ENCODE measurements at regions not wholly inside any gene's neighbourhood (a gene's known extent, or its start where the extent isn't known, plus 50 kb on each side); places are given as distances from the start of the nearest gene placed in this dataset.

DNA sequence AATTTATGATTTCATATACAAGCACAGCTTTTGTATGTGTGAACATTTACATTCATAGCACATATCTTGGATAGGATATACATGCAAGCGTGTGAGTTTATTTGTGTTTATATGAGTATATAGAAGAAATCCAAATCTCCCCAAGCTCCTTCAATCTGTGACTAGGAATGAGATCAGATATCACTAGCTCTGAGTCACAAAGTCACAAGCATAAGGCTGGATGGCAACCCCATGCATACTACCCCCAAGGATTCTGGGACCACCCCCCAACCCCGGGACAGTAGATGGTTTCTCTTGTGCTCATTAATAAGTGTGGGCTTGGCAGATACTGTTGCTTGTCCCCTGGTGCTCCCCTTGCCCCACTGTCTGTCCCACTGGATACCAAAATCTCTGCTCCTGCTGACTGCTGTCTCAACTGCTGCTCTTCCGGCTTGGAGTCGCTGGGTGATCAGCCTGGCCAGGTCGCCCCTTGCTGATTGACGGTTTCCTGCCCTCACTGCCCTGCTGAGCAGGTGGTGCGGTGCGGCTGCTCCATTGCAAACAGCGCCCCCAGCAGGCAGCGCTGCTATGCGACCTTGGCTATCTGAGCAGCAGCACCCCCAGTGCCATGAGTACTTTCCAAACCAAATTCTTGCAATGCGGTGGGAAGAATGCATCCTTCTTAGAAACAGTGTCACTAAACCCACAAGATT is 279.4 kb downstream of the CD83 start (continued):
- TF ChIP-seq, protein P1, sequence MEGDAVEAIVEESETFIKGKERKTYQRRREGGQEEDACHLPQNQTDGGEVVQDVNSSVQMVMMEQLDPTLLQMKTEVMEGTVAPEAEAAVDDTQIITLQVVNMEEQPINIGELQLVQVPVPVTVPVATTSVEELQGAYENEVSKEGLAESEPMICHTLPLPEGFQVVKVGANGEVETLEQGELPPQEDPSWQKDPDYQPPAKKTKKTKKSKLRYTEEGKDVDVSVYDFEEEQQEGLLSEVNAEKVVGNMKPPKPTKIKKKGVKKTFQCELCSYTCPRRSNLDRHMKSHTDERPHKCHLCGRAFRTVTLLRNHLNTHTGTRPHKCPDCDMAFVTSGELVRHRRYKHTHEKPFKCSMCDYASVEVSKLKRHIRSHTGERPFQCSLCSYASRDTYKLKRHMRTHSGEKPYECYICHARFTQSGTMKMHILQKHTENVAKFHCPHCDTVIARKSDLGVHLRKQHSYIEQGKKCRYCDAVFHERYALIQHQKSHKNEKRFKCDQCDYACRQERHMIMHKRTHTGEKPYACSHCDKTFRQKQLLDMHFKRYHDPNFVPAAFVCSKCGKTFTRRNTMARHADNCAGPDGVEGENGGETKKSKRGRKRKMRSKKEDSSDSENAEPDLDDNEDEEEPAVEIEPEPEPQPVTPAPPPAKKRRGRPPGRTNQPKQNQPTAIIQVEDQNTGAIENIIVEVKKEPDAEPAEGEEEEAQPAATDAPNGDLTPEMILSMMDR (IDR thresholded peaks at IDR 0.05) = peak; percentile 9; the same call in 1 of the 2 replicates

DNA sequence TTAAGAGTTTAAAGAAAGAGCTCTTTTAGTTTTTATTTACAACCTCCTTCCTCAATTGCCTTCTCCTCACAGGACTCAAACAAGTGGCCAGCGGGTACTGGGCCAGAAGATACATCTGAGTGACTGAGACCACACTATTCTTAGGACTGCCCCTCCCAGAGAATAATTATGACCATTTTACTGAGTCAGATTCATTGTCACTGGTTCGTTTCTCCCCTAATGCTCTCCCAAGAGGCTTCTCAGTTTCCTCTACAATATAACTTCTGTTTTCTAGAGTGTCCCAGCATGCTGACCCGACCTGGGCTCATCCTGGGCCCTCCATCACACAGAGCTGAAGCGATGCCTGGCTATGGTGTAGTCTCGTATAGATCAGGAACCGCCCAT is 279.9 kb downstream of the CD83 start:
- no peaks in the 10 kb centered on the region for H3K4me1 ChIP-seq (ENCODE audit: control insufficient read depth in 1 of 2, insufficient read depth in 2 of 2, low read depth in 1 of 2, low read length in 1 of 2)
- no peaks in the 10 kb centered on the region for H3K9me3 ChIP-seq
- POLR2A ChIA-PET = no interaction called here
- H3K79me2 ChIP-seq (ENCODE audit: insufficient read depth) = no peaks in the 10 kb centered on the region
- no peak overlapping the region for H3K4me3 ChIP-seq (ENCODE audit: low read depth in 2 of 2, low read length in 1 of 2)
- no peaks in the 10 kb centered on the region for H3K9me2 ChIP-seq
- no peaks in the 10 kb centered on the region for H4K20me1 ChIP-seq (ENCODE audit: insufficient read depth)
- no peak overlapping the region for H3K9ac ChIP-seq
- no peak overlapping the region for H3K27ac ChIP-seq (ENCODE audit: low read depth in 2 of 2, low read length in 1 of 2)
- H3K36me3 ChIP-seq (replicated peaks in 1 of 2; ENCODE audit: control insufficient read depth in 1 of 2, insufficient read depth in 2 of 2, low read length in 1 of 2) = no peaks in the 10 kb centered on the region
- no peak for DNase-seq
- no peak overlapping the region for H3K4me2 ChIP-seq
- CTCF ChIA-PET = interaction anchor here (1.4 kb wide), 1 partner anchor 13 kb away, joined by 3 read pairs; no protein-coding TSS in a partner anchor
- H3F3A ChIP-seq (replicated peaks; ENCODE audit: insufficient read depth) = no peaks in the 10 kb centered on the region
- H2AFZ ChIP-seq (ENCODE audit: low read depth) = no peak overlapping the region
- TF ChIP-seq, protein P2, sequence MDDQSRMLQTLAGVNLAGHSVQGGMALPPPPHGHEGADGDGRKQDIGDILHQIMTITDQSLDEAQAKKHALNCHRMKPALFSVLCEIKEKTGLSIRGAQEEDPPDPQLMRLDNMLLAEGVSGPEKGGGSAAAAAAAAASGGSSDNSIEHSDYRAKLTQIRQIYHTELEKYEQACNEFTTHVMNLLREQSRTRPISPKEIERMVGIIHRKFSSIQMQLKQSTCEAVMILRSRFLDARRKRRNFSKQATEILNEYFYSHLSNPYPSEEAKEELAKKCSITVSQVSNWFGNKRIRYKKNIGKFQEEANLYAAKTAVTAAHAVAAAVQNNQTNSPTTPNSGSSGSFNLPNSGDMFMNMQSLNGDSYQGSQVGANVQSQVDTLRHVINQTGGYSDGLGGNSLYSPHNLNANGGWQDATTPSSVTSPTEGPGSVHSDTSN (IDR thresholded peaks at IDR 0.05) = no peak
- TF ChIP-seq JUND (IDR thresholded peaks at IDR 0.05) = no peak
- no peak for TF ChIP-seq RAD21 (IDR thresholded peaks at IDR 0.05; ENCODE audit: low read length)
- H3K27me3 ChIP-seq (ENCODE audit: insufficient read depth) = no peaks in the 10 kb centered on the region
- 51% methylated on average over 6 of the region's 6 CpGs for WGBS (ENCODE audit: low lambda C conversion rate)

DNA sequence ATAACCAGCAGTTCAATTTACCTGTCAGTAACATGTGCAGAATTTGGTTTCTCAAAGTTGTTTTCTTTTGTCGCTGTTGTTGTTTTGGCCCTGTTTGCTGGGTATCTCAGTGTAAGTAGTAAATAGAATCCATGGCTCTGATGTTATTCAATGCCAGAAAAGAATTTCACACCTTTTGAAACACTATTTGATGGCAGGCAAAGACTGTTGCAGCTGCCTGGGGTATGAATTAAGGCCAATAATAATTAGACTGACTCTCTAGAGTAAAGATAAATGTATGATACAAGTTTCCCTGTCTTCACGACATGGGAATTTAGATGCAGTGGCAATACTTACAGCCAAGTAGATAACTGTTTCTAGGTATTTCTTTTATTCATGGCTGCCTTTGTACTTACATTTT is 281.4 kb downstream of the CD83 start:
- Histone ChIP-seq H3K36me3 (replicated peaks in 1 of 2; ENCODE audit: control insufficient read depth in 1 of 2, insufficient read depth in 2 of 2, low read length in 1 of 2) (no peaks in the 10 kb centered on the region), H3K79me2 (ENCODE audit: insufficient read depth) (no peaks in the 10 kb centered on the region), H3K27me3 (ENCODE audit: insufficient read depth) (no peaks in the 10 kb centered on the region), H3K27ac (ENCODE audit: low read depth in 2 of 2, low read length in 1 of 2) (no peak overlapping the region), H3K9me3 (no peaks in the 10 kb centered on the region), H2AFZ (ENCODE audit: low read depth) (no peak overlapping the region), H3K9ac (no peak overlapping the region), H3K4me3 (ENCODE audit: low read depth in 2 of 2, low read length in 1 of 2) (no peak overlapping the region), H3K9me2 (no peaks in the 10 kb centered on the region), H3K4me1 (ENCODE audit: control insufficient read depth in 1 of 2, insufficient read depth in 2 of 2, low read depth in 1 of 2, low read length in 1 of 2) (no peaks in the 10 kb centered on the region), H4K20me1 (ENCODE audit: insufficient read depth) (no peaks in the 10 kb centered on the region), H3K4me2 (no peak overlapping the region), H3F3A (replicated peaks; ENCODE audit: insufficient read depth) (no peaks in the 10 kb centered on the region)
- ChIA-PET POLR2A (no interaction called here), CTCF (no interaction called here)
- TF ChIP-seq, protein P3, sequence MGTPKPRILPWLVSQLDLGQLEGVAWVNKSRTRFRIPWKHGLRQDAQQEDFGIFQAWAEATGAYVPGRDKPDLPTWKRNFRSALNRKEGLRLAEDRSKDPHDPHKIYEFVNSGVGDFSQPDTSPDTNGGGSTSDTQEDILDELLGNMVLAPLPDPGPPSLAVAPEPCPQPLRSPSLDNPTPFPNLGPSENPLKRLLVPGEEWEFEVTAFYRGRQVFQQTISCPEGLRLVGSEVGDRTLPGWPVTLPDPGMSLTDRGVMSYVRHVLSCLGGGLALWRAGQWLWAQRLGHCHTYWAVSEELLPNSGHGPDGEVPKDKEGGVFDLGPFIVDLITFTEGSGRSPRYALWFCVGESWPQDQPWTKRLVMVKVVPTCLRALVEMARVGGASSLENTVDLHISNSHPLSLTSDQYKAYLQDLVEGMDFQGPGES (IDR thresholded peaks at IDR 0.05; ENCODE audit: low read depth, low read length) = no peak
- TF ChIP-seq TCF12 (IDR thresholded peaks at IDR 0.05) (no peak), EZH2phosphoT487 (IDR thresholded peaks at IDR 0.05; ENCODE audit: borderline replicate concordance, low read depth) (no peak), GABPA (IDR thresholded peaks at IDR 0.05; ENCODE audit: low read depth) (no peak)
- 45% methylated on average over 2 of the region's 2 CpGs for WGBS (ENCODE audit: low lambda C conversion rate)
- DNase-seq = no peak

Measured in SK-N-SH (cell line).